Dermis blood vessel endothelial cell (primary cell): ENCODE measurements at regions not wholly inside any gene's neighbourhood (a gene's known extent, or its start where the extent isn't known, plus 50 kb on each side); places are given as distances from the start of the nearest gene placed in this dataset.

Experiments used
- DNase-seq: peaks from one replicate; pipeline ENCODE4 v3.0.0; 2010

- no peak for DNase-seq
Observed at GRCh38 chr4:159503236-159504008, 400.5 kb downstream of the RAPGEF2 start.

DNA sequence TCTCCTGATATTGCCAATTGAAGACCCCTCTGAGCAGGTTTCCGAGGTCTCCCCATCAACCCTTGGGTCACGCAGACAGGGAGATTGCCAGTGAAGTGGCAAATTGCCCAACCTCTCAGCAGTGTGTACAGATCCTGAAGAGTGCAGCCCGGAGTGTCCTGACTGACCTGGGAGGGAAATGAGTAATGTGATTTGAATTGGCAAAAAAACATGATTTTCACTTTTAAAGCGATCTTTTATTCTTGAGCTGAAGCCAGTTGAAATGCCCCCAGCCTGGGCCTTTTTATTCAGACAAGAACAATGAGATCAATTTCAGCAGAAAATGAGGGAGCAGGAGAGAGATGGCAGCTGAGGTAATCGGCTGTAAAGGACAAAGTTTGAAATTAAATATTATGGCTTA lies 401.8 kb downstream of the RAPGEF2 start:
- DNase-seq = peak; percentile 78

DNA sequence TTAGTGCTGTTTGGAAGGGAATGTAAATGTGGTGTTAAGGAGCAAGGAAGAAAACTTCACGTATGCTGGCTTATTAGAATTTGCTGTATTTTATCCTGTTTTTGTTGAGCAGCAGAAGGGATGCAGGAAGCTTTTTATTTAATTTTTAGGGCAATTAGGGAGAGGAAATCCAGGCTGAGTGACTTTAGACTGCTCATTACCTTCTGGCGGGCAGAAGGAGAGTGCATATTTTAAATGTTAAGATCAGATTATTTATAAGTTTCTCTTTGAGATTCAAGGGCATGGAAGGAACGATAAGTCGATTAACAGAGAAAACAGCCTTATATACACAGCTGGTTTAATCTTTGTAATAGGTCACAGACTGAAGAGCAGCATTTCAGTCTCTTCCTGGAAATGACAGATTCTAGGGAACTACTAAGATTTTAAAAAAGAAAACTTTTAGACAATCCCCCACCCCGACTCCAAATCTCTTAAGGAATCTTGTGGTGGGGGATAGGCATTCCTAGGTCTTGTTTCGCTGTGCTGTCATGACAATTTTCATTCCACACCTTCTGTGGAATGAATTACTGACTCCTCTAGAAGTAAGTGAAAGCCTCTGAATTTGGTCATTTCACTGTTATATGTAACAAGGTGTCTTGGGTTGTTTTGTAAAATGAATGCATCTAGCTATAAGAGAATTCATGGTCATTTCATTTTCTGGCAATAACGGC lies 402.5 kb downstream of the RAPGEF2 start:
- no peak for DNase-seq

GRCh38 chr4:159506801-159507517 lies 404.1 kb downstream of the RAPGEF2 start:
- no peak for DNase-seq

DNA sequence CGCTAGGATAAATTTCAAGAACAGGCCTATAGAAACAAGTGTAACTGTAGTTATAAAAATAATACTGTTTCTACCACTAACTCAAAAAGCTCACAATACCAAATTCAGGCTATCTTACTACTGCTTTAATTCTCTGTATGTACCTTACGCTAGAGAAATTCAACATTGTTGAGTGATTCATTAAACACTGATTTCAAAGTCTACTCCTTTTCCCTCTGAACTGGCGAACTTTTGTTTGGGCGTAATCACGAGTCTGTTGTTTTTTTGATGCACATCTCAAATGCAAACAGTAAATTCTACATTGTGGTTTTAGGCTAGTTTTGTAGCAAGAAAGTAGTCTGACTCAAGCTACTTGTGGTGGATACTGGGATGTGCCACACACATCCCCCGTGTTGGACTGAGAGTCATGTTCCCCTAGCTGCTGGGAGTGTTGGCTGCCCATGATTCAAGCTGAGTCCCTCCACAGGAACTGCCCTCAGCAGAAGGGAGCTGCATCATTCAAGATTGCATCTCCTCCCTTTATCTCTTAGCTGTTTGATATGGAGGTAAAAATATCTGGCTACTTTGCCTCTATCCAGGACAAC lies 406.1 kb downstream of the RAPGEF2 start:
- DNase-seq = no peak

DNA sequence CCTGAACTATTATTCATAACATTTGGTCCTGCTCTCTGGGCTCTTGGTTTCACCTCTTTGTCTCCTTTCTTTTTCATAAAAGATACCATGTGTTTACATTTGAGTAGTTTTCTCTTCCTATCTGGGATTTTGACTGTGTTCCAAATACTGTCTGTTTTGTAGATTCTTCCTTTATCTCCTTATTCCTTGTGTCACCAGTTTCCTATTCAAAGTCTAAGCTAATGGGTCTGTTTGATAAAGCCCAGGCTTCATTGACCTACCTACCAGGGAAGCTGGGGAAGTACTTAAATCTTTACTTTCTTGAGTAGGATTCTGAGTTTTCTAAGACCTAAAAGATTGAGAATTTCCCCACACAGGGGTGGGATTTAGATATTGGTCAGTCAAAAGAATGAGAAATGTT lies 409.5 kb downstream of the RAPGEF2 start:
- DNase-seq = no peak

DNA sequence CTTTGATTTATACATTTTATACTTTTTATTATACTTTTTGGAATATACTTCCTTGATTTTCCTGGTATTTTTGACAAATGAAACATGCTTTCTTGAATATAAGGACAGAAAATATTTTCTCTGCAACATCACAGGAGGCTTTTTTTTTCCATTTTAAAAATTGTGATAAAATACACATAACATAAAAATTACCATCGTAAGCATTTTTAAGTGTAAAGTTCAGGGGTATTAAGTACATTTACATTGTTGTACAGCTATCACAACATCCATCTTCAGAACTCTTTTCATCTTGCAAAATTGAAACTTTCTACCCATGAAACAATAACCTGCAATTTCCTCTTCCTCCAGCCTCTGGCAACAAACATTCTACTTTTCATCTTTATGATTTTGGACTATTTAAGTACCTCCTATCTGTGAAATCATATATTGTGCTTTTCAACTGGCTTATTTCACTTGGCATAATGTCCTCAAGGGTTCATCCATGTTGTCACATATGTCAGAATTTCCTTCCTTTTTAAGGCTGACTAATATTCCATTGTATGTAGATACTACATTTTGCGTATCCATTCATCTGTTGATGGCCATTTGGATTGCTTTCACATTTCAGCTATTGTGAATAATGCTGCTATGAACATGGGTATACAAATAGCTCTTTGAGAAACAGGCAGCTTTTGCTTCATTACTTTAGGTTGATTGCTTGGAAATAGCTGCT lies 412.6 kb downstream of the RAPGEF2 start:
- no peak for DNase-seq

DNA sequence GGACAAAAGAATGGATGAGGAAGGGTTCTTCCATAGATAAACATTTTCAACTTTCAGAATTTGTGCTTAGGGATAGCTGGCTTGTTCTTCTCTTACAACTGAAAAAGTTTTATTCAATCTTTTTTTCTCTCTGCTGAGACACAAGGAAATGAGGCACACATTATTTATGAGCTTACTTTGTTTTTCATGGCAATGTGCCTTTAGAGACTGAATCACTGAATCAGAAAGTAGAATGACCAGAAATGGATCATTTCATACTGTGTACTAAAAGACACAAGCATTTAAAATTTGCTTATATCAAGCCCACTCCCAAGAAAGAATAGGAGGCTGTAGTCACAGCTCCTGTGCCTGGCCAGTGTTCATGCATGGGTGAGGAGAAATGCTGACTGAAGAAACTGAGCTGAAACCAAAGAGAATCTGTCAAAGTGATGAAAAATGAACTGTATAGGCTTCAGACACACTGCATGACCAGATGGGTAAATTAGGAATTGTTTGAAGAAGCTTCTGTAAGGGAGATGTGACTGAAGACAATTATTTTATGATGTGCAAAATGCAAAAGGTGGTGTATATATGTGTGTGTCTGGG lies 413.8 kb downstream of the RAPGEF2 start:
- peak; percentile 56 for DNase-seq

DNA sequence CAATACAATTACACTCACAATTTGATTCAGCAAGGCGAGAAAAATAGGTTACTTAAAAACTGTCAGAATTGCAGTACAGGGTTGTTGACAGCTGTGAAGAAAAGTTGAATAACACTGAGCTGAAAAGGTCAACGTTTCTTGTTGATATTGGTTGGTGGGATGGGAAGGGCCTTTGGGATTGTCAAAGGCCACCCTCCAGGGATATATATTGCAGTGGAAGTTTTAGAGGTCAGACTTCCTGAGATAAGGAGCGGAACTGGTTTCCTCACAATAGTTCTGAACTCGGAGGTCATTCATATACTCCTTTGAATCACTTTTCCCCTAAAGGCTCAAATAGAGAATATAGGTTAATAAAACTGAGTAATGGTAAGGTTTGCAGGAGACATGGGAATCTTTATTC lies 417.2 kb downstream of the RAPGEF2 start:
- DNase-seq = peak; percentile 31

GRCh38 chr4:159526172-159526571 lies 423.3 kb downstream of the RAPGEF2 start:
- no peak for DNase-seq

DNA sequence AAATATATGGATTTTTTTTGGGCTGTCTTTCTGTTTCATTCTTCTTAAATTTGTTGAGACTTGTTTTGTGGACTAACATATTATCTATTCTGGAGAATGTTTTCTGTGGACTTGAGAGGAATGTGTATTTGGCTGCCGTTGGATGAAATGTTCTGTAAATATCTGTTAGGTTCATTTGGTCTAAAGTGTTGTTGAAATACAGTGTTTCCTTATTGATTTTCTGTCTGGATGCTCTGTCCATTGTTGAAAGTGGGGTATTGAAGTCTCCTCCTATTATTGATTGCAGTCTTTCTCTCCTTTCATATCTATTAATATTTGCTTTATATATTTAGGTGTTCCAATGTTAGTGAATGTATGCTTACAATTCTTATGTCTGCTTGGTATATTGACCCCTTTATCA lies 431.8 kb downstream of the RAPGEF2 start:
- no peak for DNase-seq

GRCh38 chr4:159538556-159538955 lies 435.7 kb downstream of the RAPGEF2 start:
- no peak for DNase-seq

- no peak for DNase-seq
Observed at GRCh38 chr4:159540038-159540437, 437.2 kb downstream of the RAPGEF2 start.

- no peak for DNase-seq
Observed at GRCh38 chr4:159540501-159540900, 437.6 kb downstream of the RAPGEF2 start.

GRCh38 chr4:159541143-159541542 lies 438.3 kb downstream of the RAPGEF2 start:
- DNase-seq = no peak

DNA sequence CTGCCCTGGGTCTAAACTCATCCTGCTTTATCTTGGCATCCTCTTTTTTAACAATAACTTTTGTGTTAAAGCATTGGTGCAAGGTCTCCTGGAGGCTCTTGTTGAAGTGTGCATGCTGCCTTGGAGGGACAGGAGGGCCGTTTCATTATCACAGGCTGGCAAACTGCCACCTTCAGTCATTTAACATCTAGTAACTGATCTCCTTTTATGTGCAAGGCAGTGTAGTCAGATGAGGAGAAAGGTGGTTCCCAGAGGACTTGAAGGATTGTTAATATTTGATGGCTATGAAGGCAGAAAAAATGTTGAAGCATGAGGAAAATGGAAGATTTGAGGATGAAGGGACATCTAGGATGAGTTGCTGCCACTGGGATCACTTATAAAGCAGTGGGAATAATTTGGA lies 439.4 kb downstream of the RAPGEF2 start:
- no peak for DNase-seq

DNA sequence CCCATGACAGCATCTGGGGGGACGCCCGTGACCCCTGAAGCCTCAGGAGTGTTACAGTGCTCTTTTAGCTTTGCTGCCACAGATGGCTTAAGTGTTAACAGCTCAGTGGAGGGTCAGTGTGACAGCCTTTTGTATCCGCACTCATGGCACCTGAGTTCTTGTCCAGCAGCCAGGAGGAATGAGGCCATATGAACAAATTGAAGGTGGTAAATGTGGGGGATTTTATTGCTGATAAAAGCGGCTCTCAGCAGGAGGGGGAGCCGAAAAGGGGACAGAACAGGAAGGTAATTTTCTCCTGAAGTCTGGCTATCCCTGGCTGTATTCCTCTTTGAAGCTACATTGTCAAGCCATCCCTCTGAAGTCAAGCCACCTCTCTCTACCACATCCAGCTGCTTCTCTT lies 441.0 kb downstream of the RAPGEF2 start:
- no peak for DNase-seq

DNA sequence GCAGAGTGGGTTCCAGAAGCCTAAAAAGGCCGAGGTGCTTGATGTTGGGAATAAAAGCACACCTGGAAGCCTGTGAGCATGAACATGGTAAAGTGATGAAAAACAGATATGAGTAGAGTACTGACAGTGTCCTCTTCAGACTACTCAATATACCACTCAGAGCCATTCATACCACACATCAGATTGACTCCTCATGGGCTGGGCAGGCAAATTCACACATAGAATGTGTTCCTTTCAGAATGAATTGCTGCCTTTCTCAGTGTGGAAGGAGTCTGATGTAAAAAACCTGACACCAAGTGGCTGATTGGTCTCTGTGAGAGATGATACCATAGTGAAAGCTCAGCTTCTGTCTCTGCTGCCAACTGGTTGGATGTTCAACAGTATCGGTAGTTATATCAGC lies 442.7 kb downstream of the RAPGEF2 start:
- DNase-seq = no peak

- no peak for DNase-seq
Observed at GRCh38 chr4:159547645-159548308, 444.9 kb downstream of the RAPGEF2 start.

- no peak for DNase-seq
Observed at GRCh38 chr4:159549098-159549518, 446.2 kb downstream of the RAPGEF2 start.

- DNase-seq = no peak
Observed at GRCh38 chr4:159551281-159551680, 448.4 kb downstream of the RAPGEF2 start.
